Left cardiac atrium (tissue), 4 donors: ENCODE measurements at regions not wholly inside any gene's neighbourhood (a gene's known extent, or its start where the extent isn't known, plus 50 kb on each side); places are given as distances from the start of the nearest gene placed in this dataset.

Experiments used
- ATAC-seq, 2 donors: fragments of 200-7000 bp; cut with Tn5 transposase; one replicate each; pipeline ENCODE4 v1.9.1; 2020; ENCODE audit warnings: mild to moderate bottlenecking in 2 of 2, moderate library complexity in 2 of 2
- DNase-seq: peaks from one replicate; pipeline ENCODE4 v3.0.0-alpha.2; 2020
- intact Hi-C, 2 donors: fragments of 100-400 bp; cut with DNase I; formaldehyde crosslinking; loops; one replicate each; pipeline versions ENCODE4 v1.14.1 to v1.15.1; 2022 to 2023
- donor health status: DM: no; HTN: yes; CAD: no.
- donor health status: DM: no; HTN: yes; CAD: no; lungs with severe emphysema.
- donor health status: DM: yes; HTN: yes; CAD: no.
- donor health status: Dilated cardiomyopathy.

GRCh38 chr11:120061036-120061760 is 76.7 kb downstream of the TRIM29 start:
- ATAC-seq (no peak), DNase-seq (no peak)
- intact Hi-C loops: no loop called here

- no peak for ATAC-seq
- no peak for DNase-seq
- intact Hi-C loops: no loop called here
Measured at GRCh38 chr11:120060512-120060911, 77.4 kb downstream of the TRIM29 start.

- ATAC-seq (no peak), DNase-seq (no peak)
- intact Hi-C loops: no loop called here
Measured at GRCh38 chr11:120058931-120059330, 79.0 kb downstream of the TRIM29 start.

- DNase-seq: no peak
- intact Hi-C loops: no loop called here
- no peak for ATAC-seq
Measured at GRCh38 chr11:120057595-120058581, 80.0 kb downstream of the TRIM29 start.

- DNase-seq (no peak), ATAC-seq (no peak)
- intact Hi-C loops: no loop called here
Measured at GRCh38 chr11:120057028-120057330, 80.9 kb downstream of the TRIM29 start.

- ATAC-seq (no peak), DNase-seq (no peak)
- intact Hi-C loops: no loop called here
Measured at GRCh38 chr11:120056301-120057027, 81.4 kb downstream of the TRIM29 start.

- no peak for ATAC-seq
- DNase-seq: no peak
- intact Hi-C loops: no loop called here
Measured at GRCh38 chr11:120055646-120056045, 82.3 kb downstream of the TRIM29 start.

- ATAC-seq (no peak), DNase-seq (no peak)
- intact Hi-C loops: no loop called here
Measured at GRCh38 chr11:120054753-120055045, 83.2 kb downstream of the TRIM29 start.

GRCh38 chr11:120054016-120054752 is 83.7 kb downstream of the TRIM29 start:
- no peak for DNase-seq
- ATAC-seq: no peak
- intact Hi-C loops: no loop called here

- ATAC-seq (no peak), DNase-seq (no peak)
- intact Hi-C loops: no loop called here
Measured at GRCh38 chr11:120052196-120052775, 85.6 kb downstream of the TRIM29 start.

- no peak for DNase-seq
- ATAC-seq: no peak
Measured at GRCh38 chr11:120044011-120044675, 93.8 kb downstream of the TRIM29 start.

GRCh38 chr11:120043328-120043945 is 94.5 kb downstream of the TRIM29 start:
- ATAC-seq (no peak), DNase-seq (no peak)

More at GRCh38 chr11:120044011-120044675, 93.8 kb downstream of the TRIM29 start:
- intact Hi-C loops: no loop called here

GRCh38 chr11:120041625-120042024 is 96.3 kb downstream of the TRIM29 start:
- intact Hi-C loops: no loop called here
- ATAC-seq (no peak), DNase-seq (no peak)

More at GRCh38 chr11:120043328-120043945, 94.5 kb downstream of the TRIM29 start:
- intact Hi-C loops: no loop called here

- no peak for DNase-seq
- intact Hi-C loops: no loop called here
- ATAC-seq: no peak
Measured at GRCh38 chr11:120040151-120040840, 97.6 kb downstream of the TRIM29 start.

GRCh38 chr11:120039039-120039438 is 98.9 kb downstream of the TRIM29 start:
- DNase-seq: no peak
- intact Hi-C loops: no loop called here
- no peak for ATAC-seq

GRCh38 chr11:120037111-120037510 is 100.8 kb downstream of the TRIM29 start:
- ATAC-seq (no peak), DNase-seq (no peak)
- intact Hi-C loops: no loop called here

- intact Hi-C loops: no loop called here
- DNase-seq: no peak
- ATAC-seq: no peak
Measured at GRCh38 chr11:120035756-120036155, 102.2 kb downstream of the TRIM29 start.
